Panc1 (cell line): ENCODE measurements at regions not wholly inside any gene's neighbourhood (a gene's known extent, or its start where the extent isn't known, plus 50 kb on each side); places are given as distances from the start of the nearest gene placed in this dataset.

ENCODE experiments used
- ATAC-seq: fragments of 200-7000 bp; cut with Tn5 transposase; 2 replicates; pipeline ENCODE4 v1.9.1; 2020; ENCODE audit warnings: mild to moderate bottlenecking, moderate library complexity
- BruUV-seq: library from RNA; stranded (reverse); fragments of 400-500 nt; replicated peaks from 2 replicates; lab custom pipeline; 2021; lab: Mats Ljungman, UMichigan
- CTCF ChIA-PET: fragments of 300-600 bp; sonication (Branson Sonifier 250); formaldehyde crosslinking; loops from one replicate; lab custom pipeline; 2022; ENCODE audit warnings: antibody characterized with exemption; lab: Charles Lee
- POLR2A ChIA-PET: fragments of 300-600 bp; sonication (Branson Sonifier 250); formaldehyde crosslinking; loops from one replicate; lab custom pipeline; 2022; ENCODE audit warnings: antibody characterized with exemption; lab: Charles Lee
- DNase-seq: peaks from one replicate; pipeline ENCODE4 v3.0.0-alpha.2; 2010; ENCODE audit warnings: low read depth, low spot score
- H3K27ac ChIP-seq: 2 replicates; pipeline ENCODE4 v1.5.1; 2011; ENCODE audit warnings: mild to moderate bottlenecking, low read length, inconsistent platforms
- H3K27me3 ChIP-seq: fragments of 200-500 bp; sonication (Bioruptor generic); 2 replicates; pipeline ENCODE4 v1.6.0; 2014; ENCODE audit warnings: low read length, inconsistent platforms; ENCODE audit not compliant: control insufficient read depth, insufficient read depth
- H3K36me3 ChIP-seq: fragments of 200-500 bp; sonication (Bioruptor generic); 2 replicates; pipeline ENCODE4 v1.5.1; 2014; ENCODE audit warnings: inconsistent platforms, mild to moderate bottlenecking, low read length, moderate library complexity; ENCODE audit not compliant: control insufficient read depth, insufficient read depth
- H3K4me1 ChIP-seq: 2 replicates; pipeline ENCODE4 v1.5.1; 2011; ENCODE audit warnings: inconsistent platforms, mild to moderate bottlenecking, low read length, moderate library complexity; ENCODE audit not compliant: control insufficient read depth, insufficient read depth
- H3K4me3 ChIP-seq, 2 experiments: 2 replicates each; pipeline ENCODE4 v1.5.1; 2011 to 2012; ENCODE audit warnings: low read depth in 2 of 2, low read length in 2 of 2, mild to moderate bottlenecking in 2 of 2, inconsistent platforms in 1 of 2, moderate library complexity in 1 of 2
- H3K9me3 ChIP-seq: fragments of 200-500 bp; sonication (Bioruptor generic); 2 replicates; pipeline ENCODE4 v1.5.1; 2014; ENCODE audit warnings: low read depth, mild to moderate bottlenecking, inconsistent platforms, low read length, moderate library complexity; ENCODE audit not compliant: control insufficient read depth, insufficient read depth
- POLR2AphosphoS5 ChIP-seq: IDR thresholded peaks from 2 replicates; pipeline ENCODE4 v1.6.1; 2012; ENCODE audit warnings: mild to moderate bottlenecking, low read depth, low read length, moderate library complexity
- SIN3A ChIP-seq: IDR thresholded peaks from 2 replicates; pipeline ENCODE4 v1.6.1; 2012; ENCODE audit warnings: low read depth, mild to moderate bottlenecking, low read length, moderate library complexity, borderline replicate concordance; ENCODE audit not compliant: insufficient read depth
- TCF7L2 ChIP-seq: IDR thresholded peaks from 2 replicates; pipeline ENCODE4 v1.6.1; 2011; ENCODE audit warnings: mild to moderate bottlenecking, low read depth, low read length, inconsistent platforms
- in situ Hi-C: cut with HindIII; loops from 2 replicates; pipeline ENCODE4 v1.10.0; 2016; ENCODE audit warnings: low sequenced_read_pairs, low pct_unique_long_range_greater_than_20kb
- intact Hi-C: fragments of 100-400 bp; cut with micrococcal nuclease; formaldehyde crosslinking; loops from one replicate; pipeline ENCODE4 v1.10.0; 2022; ENCODE audit not compliant: unreplicated experiment
- TF ChIP-seq, protein P1 (sequence below), 2 experiments: IDR thresholded peaks; 2 replicates each; pipeline ENCODE4 v1.6.1; 2011 to 2012; ENCODE audit warnings: low read depth in 2 of 2, control low read depth in 1 of 2, low read length in 1 of 2, mild to moderate bottlenecking in 1 of 2, moderate library complexity in 1 of 2; ENCODE audit not compliant: insufficient read depth in 1 of 2
- TF ChIP-seq, protein P2 (sequence below): fragments of 450-650 bp; IDR thresholded peaks from 2 replicates; pipeline ENCODE4 v1.5.1; 2017; ENCODE audit warnings: mild to moderate bottlenecking

DNA sequence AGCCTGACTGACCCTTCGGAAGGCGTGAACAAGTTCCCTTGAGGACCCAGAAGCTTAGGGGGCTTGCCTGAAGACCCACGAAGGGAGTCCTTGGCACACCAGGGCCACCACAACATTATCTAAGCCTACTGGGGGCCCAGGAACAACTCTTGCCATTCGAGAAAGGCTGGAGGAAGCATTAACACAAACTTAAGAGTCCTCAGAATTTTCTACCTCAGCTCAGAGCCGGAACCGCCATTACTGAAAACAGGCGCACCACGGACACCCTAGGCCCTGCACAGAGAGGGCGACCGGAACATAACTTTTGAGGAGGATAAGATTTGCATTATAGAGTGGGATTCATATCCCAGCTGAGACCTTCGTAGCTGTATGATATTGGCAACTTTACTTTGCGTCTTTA lies 229.1 kb downstream of the ADAM29 start:
- H3K4me3 ChIP-seq: no peak overlapping the region
- H3K27ac ChIP-seq: no peak overlapping the region
- POLR2A ChIA-PET: no interaction called here
- no peak for DNase-seq
- no peaks in the 10 kb centered on the region for H3K36me3 ChIP-seq
- no peaks in the 10 kb centered on the region for H3K27me3 ChIP-seq
- ATAC-seq: no peak
- no TSS peak for BruUV-seq
- in situ Hi-C loops (no loop called here), intact Hi-C loops (no loop called here)
- H3K9me3 ChIP-seq: no peaks in the 10 kb centered on the region
- CTCF ChIA-PET: no interaction called here
- no peak for TF ChIP-seq SIN3A
- no peaks in the 10 kb centered on the region for H3K4me1 ChIP-seq

DNA sequence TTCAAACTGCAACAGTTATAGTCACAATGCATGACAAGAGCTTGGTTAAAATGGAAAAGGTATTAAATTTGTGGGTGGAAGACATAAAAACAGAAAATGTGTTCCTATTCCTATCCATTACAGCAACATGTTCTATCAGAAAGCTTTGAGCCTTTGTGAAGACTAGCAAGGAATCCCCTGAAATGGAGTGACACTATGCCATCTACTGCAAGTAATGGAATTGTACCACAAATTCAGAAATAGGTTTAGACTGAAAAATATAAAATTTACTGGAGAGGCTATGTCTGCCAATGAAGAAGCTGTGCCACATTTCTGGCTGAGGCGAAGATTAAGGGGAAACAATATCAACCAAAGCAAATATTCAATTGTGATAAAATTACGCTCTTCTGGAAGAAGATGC lies 247.9 kb downstream of the ADAM29 start:
- no peaks in the 10 kb centered on the region for H3K9me3 ChIP-seq
- intact Hi-C loops: no loop called here
- TF ChIP-seq POLR2AphosphoS5: no peak
- H3K27me3 ChIP-seq: no peaks in the 10 kb centered on the region
- no peak overlapping the region for H3K27ac ChIP-seq
- in situ Hi-C loops: no loop called here
- POLR2A ChIA-PET: no interaction called here
- H3K4me3 ChIP-seq: no peak overlapping the region
- no peaks in the 10 kb centered on the region for H3K4me1 ChIP-seq
- CTCF ChIA-PET: no interaction called here
- ATAC-seq: no peak
- H3K36me3 ChIP-seq: no peaks in the 10 kb centered on the region
- no peak for DNase-seq
- no TSS peak for BruUV-seq

DNA sequence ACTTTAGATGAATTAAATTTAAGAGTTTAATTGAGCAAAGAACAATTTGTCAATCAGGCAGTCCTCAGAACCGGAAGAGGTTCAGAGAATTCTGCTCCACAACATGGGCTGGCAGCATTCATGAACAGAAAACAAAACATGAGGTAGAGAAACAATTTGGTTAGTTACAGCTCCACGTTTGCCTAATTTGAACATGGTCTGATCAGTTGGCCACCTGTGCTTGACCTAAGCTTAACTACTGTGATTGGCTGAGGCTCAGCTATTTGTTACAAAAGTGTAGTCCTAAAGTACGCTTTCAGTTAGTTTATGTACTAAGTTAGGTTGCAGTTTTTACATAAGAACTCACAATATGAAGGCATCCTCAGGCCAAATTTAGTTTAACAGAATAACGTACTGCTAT lies 258.6 kb downstream of the ADAM29 start:
- Histone ChIP-seq H3K9me3 (no peaks in the 10 kb centered on the region), H3K4me1 (no peaks in the 10 kb centered on the region), H3K4me3 (no peak overlapping the region), H3K27me3 (no peaks in the 10 kb centered on the region), H3K27ac (no peak overlapping the region), H3K36me3 (no peaks in the 10 kb centered on the region)
- ChIA-PET CTCF (no interaction called here), POLR2A (no interaction called here)
- in situ Hi-C loops: no loop called here
- ATAC-seq (no peak), DNase-seq (no peak)
- no peak for TF ChIP-seq SIN3A
- TF ChIP-seq POLR2AphosphoS5: no peak
- no peak for TF ChIP-seq TCF7L2
- TF ChIP-seq, protein P1, sequence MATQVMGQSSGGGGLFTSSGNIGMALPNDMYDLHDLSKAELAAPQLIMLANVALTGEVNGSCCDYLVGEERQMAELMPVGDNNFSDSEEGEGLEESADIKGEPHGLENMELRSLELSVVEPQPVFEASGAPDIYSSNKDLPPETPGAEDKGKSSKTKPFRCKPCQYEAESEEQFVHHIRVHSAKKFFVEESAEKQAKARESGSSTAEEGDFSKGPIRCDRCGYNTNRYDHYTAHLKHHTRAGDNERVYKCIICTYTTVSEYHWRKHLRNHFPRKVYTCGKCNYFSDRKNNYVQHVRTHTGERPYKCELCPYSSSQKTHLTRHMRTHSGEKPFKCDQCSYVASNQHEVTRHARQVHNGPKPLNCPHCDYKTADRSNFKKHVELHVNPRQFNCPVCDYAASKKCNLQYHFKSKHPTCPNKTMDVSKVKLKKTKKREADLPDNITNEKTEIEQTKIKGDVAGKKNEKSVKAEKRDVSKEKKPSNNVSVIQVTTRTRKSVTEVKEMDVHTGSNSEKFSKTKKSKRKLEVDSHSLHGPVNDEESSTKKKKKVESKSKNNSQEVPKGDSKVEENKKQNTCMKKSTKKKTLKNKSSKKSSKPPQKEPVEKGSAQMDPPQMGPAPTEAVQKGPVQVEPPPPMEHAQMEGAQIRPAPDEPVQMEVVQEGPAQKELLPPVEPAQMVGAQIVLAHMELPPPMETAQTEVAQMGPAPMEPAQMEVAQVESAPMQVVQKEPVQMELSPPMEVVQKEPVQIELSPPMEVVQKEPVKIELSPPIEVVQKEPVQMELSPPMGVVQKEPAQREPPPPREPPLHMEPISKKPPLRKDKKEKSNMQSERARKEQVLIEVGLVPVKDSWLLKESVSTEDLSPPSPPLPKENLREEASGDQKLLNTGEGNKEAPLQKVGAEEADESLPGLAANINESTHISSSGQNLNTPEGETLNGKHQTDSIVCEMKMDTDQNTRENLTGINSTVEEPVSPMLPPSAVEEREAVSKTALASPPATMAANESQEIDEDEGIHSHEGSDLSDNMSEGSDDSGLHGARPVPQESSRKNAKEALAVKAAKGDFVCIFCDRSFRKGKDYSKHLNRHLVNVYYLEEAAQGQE (IDR thresholded peaks at IDR 0.05; ENCODE audit: insufficient read depth in 1 of 2, low read depth in 2 of 2, low read length in 1 of 2): no peak
- TF ChIP-seq, protein P2, sequence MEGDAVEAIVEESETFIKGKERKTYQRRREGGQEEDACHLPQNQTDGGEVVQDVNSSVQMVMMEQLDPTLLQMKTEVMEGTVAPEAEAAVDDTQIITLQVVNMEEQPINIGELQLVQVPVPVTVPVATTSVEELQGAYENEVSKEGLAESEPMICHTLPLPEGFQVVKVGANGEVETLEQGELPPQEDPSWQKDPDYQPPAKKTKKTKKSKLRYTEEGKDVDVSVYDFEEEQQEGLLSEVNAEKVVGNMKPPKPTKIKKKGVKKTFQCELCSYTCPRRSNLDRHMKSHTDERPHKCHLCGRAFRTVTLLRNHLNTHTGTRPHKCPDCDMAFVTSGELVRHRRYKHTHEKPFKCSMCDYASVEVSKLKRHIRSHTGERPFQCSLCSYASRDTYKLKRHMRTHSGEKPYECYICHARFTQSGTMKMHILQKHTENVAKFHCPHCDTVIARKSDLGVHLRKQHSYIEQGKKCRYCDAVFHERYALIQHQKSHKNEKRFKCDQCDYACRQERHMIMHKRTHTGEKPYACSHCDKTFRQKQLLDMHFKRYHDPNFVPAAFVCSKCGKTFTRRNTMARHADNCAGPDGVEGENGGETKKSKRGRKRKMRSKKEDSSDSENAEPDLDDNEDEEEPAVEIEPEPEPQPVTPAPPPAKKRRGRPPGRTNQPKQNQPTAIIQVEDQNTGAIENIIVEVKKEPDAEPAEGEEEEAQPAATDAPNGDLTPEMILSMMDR: no peak
- BruUV-seq: no TSS peak
- intact Hi-C loops: no loop called here
